H1 (cell line): ENCODE measurements at regions not wholly inside any gene's neighbourhood (a gene's known extent, or its start where the extent isn't known, plus 50 kb on each side); places are given as distances from the start of the nearest gene placed in this dataset.

Experiments used
- ATF2 ChIP-seq: IDR thresholded peaks from 2 replicates; pipeline ENCODE4 v1.6.1; 2012; ENCODE audit warnings: low read length, inconsistent platforms
- CEBPB ChIP-seq: IDR thresholded peaks from 2 replicates; pipeline ENCODE4 v1.6.1; 2012; ENCODE audit warnings: low read depth, low read length
- RBBP5 ChIP-seq: IDR thresholded peaks from 2 replicates; pipeline ENCODE4 v1.7.1; 2012; ENCODE audit warnings: low read depth, mild to moderate bottlenecking, inconsistent platforms, low read length, moderate library complexity, borderline replicate concordance

- no peak for TF ChIP-seq RBBP5
- TF ChIP-seq CEBPB = no peak
- TF ChIP-seq ATF2 = no peak
- TF ChIP-seq, all 59 proteins: peak for 0
Measured at GRCh38 chr13:58633226-58633625, 1001.7 kb downstream of the PCDH17 start (continued).
